Testis (tissue), 2 donors: ENCODE measurements at regions not wholly inside any gene's neighbourhood (a gene's known extent, or its start where the extent isn't known, plus 50 kb on each side); places are given as distances from the start of the nearest gene placed in this dataset.

Experiments
- POLR2A ChIP-seq: fragments of 450-650 bp; IDR thresholded peaks from one replicate; pipeline ENCODE4 v1.6.1; 2017; ENCODE audit warnings: antibody characterized with exemption, mild to moderate bottlenecking, moderate library complexity
- TF ChIP-seq, protein P1 (sequence below), 3 experiments: fragments of 450-650 bp in 2 of 3; fragments of 200-600 bp in 1 of 3; sonication (generic) in 1 of 3; IDR thresholded peaks; one replicate each; pipeline ENCODE4 v1.5.1; 2016 to 2019; ENCODE audit warnings: antibody characterized with exemption in 3 of 3, mild to moderate bottlenecking in 2 of 3, moderate library complexity in 1 of 3

DNA sequence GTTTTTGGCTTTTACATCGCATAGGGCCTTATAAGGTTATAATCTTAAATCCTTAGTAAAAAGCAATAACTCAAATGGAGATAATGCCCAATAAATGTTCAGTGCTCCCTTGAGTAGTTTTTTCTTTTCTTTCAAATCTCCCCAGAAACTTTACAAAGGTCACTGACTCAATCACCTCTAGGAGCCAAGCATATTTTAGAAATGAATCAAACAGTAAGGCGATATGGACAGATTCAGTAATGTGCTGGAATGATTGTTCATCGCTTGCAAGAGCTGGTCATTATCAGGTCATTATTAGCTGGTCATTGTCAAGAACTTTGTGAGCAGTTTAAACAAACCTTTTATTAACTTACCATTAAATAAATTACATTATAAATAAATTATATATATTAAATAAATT lies 130.4 kb upstream of the SLIT3 start:
- TF ChIP-seq, protein P1, sequence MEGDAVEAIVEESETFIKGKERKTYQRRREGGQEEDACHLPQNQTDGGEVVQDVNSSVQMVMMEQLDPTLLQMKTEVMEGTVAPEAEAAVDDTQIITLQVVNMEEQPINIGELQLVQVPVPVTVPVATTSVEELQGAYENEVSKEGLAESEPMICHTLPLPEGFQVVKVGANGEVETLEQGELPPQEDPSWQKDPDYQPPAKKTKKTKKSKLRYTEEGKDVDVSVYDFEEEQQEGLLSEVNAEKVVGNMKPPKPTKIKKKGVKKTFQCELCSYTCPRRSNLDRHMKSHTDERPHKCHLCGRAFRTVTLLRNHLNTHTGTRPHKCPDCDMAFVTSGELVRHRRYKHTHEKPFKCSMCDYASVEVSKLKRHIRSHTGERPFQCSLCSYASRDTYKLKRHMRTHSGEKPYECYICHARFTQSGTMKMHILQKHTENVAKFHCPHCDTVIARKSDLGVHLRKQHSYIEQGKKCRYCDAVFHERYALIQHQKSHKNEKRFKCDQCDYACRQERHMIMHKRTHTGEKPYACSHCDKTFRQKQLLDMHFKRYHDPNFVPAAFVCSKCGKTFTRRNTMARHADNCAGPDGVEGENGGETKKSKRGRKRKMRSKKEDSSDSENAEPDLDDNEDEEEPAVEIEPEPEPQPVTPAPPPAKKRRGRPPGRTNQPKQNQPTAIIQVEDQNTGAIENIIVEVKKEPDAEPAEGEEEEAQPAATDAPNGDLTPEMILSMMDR (IDR thresholded peaks at IDR 0.05): no peak
- TF ChIP-seq POLR2A: no peak
